A673 (cell line): ENCODE measurements at regions not wholly inside any gene's neighbourhood (a gene's known extent, or its start where the extent isn't known, plus 50 kb on each side); places are given as distances from the start of the nearest gene placed in this dataset.

Experiments used
- BruUV-seq: library from RNA; stranded (reverse); fragments of 400-500 nt; replicated peaks from 2 replicates; lab custom pipeline; 2021; lab: Mats Ljungman, UMichigan
- CTCF ChIA-PET: fragments of 300-600 bp; sonication (Branson Sonifier 250); formaldehyde crosslinking; loops from one replicate; lab custom pipeline; 2022; ENCODE audit warnings: antibody characterized with exemption; lab: Charles Lee
- POLR2A ChIA-PET: fragments of 300-600 bp; sonication (Branson Sonifier 250); formaldehyde crosslinking; loops from one replicate; lab custom pipeline; 2022; ENCODE audit warnings: antibody characterized with exemption; ENCODE audit not compliant: low non-redundant PET; lab: Charles Lee
- DNase-seq: peaks from one replicate; pipeline ENCODE4 v3.0.0-alpha.2; 2015; ENCODE audit warnings: low spot score
- H3K27ac ChIP-seq: fragments of 200-600 bp; sonication (generic); 2 replicates; pipeline ENCODE4 v1.5.1; 2016; ENCODE audit warnings: mixed run types, low read depth, mild to moderate bottlenecking, mixed read lengths, antibody characterized with exemption, low read length; ENCODE audit not compliant: poor library complexity, severe bottlenecking
- H3K27me3 ChIP-seq: fragments of 200-600 bp; sonication (generic); replicated peaks from 2 replicates; pipeline ENCODE4 v1.6.1; 2017; ENCODE audit warnings: mixed run types, low read depth, mild to moderate bottlenecking, mixed read lengths, antibody characterized with exemption, low read length; ENCODE audit not compliant: insufficient read depth, poor library complexity
- H3K36me3 ChIP-seq: fragments of 200-600 bp; sonication (generic); 2 replicates; pipeline ENCODE4 v1.6.1; 2016; ENCODE audit warnings: mixed run types, mild to moderate bottlenecking, mixed read lengths, antibody characterized with exemption, low read length; ENCODE audit not compliant: insufficient read depth, poor library complexity, severe bottlenecking
- H3K4me1 ChIP-seq: fragments of 200-600 bp; sonication (generic); 2 replicates; pipeline ENCODE4 v1.6.1; 2017; ENCODE audit warnings: mixed run types, mild to moderate bottlenecking, mixed read lengths, antibody characterized with exemption, low read length; ENCODE audit not compliant: insufficient read depth, poor library complexity, severe bottlenecking
- H3K4me3 ChIP-seq: fragments of 200-600 bp; sonication (generic); 2 replicates; pipeline ENCODE4 v1.5.1; 2016; ENCODE audit warnings: low read depth, mixed run types, mild to moderate bottlenecking, mixed read lengths, low read length; ENCODE audit not compliant: poor library complexity, severe bottlenecking
- H3K9me3 ChIP-seq: fragments of 200-600 bp; sonication (generic); 2 replicates; pipeline ENCODE4 v1.6.1; 2016; ENCODE audit warnings: mixed run types, low read depth, mild to moderate bottlenecking, mixed read lengths, antibody characterized with exemption, low read length; ENCODE audit not compliant: poor library complexity, severe bottlenecking
- CTCF ChIP-seq: fragments of 300-800, 200-600 bp; sonication (generic); conservative IDR thresholded peaks from 2 replicates; pipeline ENCODE4 v1.5.1; 2017; ENCODE audit warnings: low read depth, mild to moderate bottlenecking, antibody characterized with exemption, low read length, moderate library complexity, mixed read lengths
- EZH2 ChIP-seq: fragments of 200-600 bp; sonication (generic); IDR thresholded peaks from 2 replicates; pipeline ENCODE4 v1.6.1; 2017; ENCODE audit warnings: borderline replicate concordance, low read depth, mild to moderate bottlenecking, mixed read lengths, antibody characterized with exemption, low read length; ENCODE audit not compliant: poor library complexity, severe bottlenecking
- intact Hi-C: fragments of 100-400 bp; cut with micrococcal nuclease; formaldehyde crosslinking; loops from one replicate; pipeline ENCODE4 v1.10.0; 2022; ENCODE audit not compliant: unreplicated experiment

GRCh38 chr2:163395602-163396001, 340.2 kb downstream of the FIGN start:
- Histone ChIP-seq H3K4me3 (no peak overlapping the region), H3K27me3 (peaks cover 6% of the 10 kb centered on the region), H3K36me3 (no peaks in the 10 kb centered on the region), H3K4me1 (no peaks in the 10 kb centered on the region), H3K27ac (no peak overlapping the region), H3K9me3 (no peaks in the 10 kb centered on the region)
- no TSS peak for BruUV-seq
- DNase-seq = no peak
- TF ChIP-seq CTCF (no peak), EZH2 (no peak)
- ChIA-PET CTCF (no interaction called here), POLR2A (no interaction called here)
- intact Hi-C loops = no loop called here

- Histone ChIP-seq H3K27me3 (peaks cover 1% of the 10 kb centered on the region), H3K4me1 (no peaks in the 10 kb centered on the region), H3K36me3 (no peaks in the 10 kb centered on the region), H3K27ac (no peak overlapping the region), H3K4me3 (no peak overlapping the region), H3K9me3 (no peaks in the 10 kb centered on the region)
- no peak for DNase-seq
- intact Hi-C loops = no loop called here
- BruUV-seq = no TSS peak
- no peak for TF ChIP-seq CTCF
- no peak for TF ChIP-seq EZH2
- ChIA-PET POLR2A (no interaction called here), CTCF (no interaction called here)
Observed at GRCh38 chr2:163389838-163390237, 346.0 kb downstream of the FIGN start.

- no peaks in the 10 kb centered on the region for H3K36me3 ChIP-seq
- H3K4me1 ChIP-seq = no peaks in the 10 kb centered on the region
- H3K4me3 ChIP-seq = no peak overlapping the region
- DNase-seq = no peak
- no peaks in the 10 kb centered on the region for H3K9me3 ChIP-seq
- TF ChIP-seq CTCF (no peak), EZH2 (no peak)
- ChIA-PET POLR2A (no interaction called here), CTCF (no interaction called here)
- H3K27me3 ChIP-seq = no peaks in the 10 kb centered on the region
- no peak overlapping the region for H3K27ac ChIP-seq
- intact Hi-C loops = no loop called here
- BruUV-seq = no TSS peak
Observed at GRCh38 chr2:163375472-163375871, 360.3 kb downstream of the FIGN start.
